Pons (tissue), 1 donor: ENCODE measurements at regions not wholly inside any gene's neighbourhood (a gene's known extent, or its start where the extent isn't known, plus 50 kb on each side); places are given as distances from the start of the nearest gene placed in this dataset.

Source experiments
- DNase-seq: peaks from one replicate; pipeline ENCODE4 v3.0.0-alpha.2; 2016; ENCODE audit warnings: low spot score

GRCh38 chr20:4556781-4557180 lies 129.5 kb upstream of the PRNP start:
- DNase-seq = no peak

DNA sequence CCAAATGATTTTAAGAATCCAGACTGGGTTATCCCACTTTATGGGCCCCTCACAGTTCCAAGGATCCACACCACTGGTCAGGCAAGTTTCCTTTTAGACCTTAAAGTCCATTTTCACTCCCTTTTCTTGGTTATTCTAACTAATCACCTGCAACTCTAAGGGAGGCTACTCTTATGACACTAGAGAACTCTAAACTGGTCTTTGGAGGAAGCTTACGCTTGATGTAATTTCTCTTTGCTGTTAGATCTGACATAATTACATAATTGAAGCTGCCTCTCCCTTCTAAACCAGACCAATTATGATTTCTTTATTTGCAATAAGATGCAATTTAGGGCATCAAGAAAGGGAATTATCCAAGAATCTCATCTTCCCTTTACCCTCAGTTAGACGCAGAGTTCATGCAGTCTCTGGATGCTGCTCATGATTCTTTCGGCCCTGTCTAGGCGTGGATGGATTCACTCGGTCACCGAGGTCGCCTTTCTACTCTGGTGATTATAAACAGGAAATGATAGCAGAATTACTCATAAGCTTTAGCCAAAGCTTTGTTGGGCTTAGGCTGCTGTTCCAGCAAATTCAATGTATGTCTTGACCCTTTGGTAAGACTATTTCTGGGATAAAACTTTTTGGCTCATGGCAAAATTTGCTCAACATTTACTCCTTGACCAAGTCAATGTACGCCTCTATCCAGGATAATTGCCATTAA lies 130.9 kb upstream of the PRNP start:
- DNase-seq = no peak

GRCh38 chr20:4554346-4554745 lies 131.9 kb upstream of the PRNP start:
- DNase-seq = no peak

DNA sequence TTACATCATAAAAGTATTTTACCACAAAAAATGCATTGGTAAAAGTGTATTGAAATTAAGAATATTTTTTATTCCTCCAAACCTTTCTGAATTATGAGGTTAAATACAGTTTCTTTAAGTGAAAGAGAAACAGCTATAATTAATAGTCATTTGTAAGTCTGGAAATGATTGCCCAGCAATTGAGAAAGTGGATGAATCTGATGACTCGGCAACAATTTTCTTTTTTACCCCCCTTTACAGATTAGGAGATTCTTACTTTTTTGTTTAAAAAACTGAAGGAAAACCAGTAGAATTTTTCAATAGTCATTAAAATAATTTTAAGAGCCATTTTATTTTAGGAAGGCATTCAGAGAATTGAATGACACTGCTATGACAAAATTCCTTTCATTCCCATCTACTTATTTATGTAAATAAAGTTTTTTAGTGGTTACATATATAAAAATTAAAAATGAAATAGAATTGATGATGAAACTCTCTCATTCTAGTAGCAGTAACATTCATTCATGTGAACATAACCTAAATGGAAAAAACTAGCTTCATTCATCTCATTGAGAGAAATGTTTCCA lies 134.1 kb upstream of the PRNP start:
- DNase-seq = no peak

DNA sequence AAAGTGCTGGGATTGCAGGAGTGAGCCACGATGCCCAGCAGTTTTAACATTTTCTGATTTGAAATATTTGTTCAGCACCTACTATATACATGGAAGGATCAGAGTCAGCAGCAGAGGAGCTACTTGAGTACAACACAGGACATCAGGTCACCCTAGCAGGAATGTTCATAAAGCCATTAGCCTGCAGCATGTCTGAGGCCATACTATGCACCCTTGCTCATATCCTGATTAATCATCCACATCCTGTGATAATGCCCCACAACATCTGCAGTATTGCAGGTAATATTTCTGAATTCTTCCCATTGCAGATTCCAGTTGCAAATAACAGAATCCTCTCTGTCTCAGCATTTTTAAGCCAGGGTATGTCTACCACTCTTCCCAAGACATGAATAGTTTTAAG lies 135.5 kb upstream of the PRNP start:
- no peak for DNase-seq

DNA sequence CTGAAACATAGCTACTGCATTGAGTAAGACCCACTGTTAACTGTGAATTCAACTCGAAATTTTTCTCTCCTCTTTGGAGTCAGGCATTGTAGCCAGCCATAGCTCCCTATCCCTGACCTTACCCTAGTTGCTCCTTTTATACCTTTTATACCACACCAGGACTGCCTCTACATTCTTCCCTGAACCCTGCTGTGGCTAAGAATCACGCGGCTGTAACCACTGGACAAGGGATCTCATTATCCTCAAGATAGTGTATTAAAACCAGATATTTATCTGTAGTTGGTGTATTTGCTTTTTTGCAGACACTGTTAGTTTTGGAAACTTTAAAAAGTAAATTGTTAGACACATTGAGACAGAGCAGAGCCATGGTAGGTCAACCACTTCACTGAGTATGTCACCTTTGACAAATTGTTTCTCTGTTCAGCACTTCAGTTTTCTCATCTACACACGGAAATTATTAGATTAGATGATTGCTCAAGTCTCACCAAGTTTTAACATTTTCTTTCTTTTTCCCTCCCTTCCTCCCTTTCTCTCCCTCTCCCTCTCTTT lies 136.5 kb upstream of the PRNP start:
- no peak for DNase-seq

DNA sequence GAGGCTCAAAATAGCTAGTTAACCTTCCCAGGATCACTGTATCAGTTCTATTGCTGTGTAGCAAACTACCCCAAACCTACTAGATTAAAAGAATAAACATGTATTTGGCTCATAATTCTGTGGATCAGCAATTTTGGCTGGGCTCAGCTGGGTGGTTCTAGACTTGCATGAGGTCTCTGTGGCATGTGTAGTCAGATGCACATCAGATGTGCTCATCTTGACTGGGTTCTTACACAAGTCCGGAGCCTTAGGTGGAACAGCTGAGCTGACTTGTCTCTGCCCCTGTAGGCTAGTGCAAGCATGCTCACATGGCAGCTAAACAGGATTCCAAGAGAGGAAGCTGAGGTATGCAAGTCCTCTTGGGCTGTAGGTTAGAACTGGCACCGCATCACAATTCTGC lies 137.7 kb upstream of the PRNP start:
- no peak for DNase-seq

DNA sequence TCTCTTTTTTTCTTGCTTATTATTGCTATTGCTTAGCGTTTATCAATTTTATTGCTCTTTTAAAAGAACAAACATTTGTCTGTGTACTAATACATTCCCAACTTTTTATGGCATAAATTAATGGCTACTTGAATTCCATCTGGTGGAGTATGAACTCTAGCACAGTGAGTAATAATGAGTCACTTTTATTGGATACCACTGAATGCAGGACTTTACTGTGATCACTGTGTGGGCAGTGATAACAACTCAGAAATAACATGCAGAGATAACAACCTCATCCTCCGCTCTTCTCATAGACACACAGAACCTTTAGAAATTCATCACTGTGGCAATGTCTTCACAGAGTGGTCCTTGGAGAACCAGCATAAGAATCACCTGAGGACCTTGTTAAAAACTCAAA lies 139.5 kb upstream of the PRNP start:
- DNase-seq = no peak

DNA sequence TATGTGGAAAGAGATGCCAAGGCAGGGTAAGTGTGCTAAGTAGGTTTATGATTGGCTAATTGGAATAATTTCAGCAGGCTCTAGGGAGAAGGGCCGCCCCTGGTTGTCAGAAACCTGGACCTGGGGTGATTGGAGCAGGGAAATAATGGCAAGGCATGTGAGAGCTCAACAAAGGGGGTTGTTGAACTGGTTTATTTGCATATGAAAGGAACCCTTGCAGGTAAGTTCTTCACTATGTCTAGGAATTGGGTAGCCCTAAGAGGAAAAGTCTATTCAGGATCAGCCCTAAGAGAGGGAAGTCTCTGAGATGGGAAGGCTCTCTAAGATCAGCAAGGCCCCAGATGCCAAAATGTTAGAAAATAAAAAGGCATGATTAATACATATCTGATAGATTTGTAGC lies 139.9 kb upstream of the PRNP start:
- DNase-seq = no peak

DNA sequence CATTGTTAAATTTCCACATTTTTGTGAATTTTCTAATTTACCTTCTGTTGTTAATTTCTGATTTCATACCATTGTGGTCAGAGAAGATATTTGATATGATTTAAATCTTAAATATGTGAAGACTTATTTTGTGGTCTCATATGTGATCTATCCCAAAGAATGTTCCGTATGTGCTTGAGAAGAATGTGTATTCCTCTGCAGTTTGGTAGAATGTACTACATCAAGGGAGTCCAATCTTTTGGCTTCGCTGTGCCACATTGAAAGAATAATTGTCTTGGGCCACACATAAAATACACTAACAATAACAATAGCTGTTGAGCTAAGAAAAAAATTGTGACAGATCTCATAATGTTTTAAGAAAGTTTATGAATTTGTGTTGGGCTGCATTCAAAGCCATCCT lies 140.7 kb upstream of the PRNP start:
- DNase-seq = no peak

DNA sequence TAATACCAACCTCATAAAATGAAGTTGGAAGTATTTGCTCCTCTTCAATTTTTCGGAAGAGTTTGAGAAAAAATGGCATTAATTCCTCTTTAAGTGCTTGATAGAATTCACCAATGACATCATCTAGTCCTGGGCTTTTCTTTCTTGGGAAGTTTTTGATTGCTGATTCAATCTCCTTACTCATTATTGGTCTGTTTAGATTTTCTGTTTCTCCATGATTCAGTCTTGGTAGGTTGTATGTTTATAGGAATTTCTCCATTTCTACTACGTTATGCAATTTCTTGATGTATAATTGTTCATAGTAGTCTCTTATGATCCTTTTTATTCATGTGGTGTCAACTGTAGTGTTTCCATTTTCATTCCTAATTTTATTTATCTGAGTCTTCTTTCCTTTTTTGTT lies 141.5 kb upstream of the PRNP start:
- no peak for DNase-seq

DNA sequence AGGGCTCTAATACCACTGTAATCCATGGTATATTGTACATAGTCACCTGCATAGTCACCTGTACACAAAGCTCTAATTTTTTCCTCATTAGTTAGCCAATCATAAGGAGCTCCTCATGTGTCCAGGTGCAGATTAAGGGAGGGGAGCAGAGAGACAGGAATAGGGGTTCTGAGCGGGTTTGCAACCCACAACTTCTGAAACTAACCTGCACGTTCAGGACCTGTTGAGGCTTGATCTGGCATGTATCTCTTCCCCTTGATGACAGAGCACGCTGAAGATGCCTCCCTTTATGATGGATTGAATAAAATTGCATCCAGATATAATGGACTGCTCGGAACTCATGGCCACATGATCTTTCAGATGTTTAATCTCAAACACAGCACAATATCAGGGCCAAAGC lies 144.0 kb upstream of the PRNP start:
- no peak for DNase-seq

GRCh38 chr20:4534315-4534714 lies 151.9 kb upstream of the PRNP start:
- DNase-seq = no peak

DNA sequence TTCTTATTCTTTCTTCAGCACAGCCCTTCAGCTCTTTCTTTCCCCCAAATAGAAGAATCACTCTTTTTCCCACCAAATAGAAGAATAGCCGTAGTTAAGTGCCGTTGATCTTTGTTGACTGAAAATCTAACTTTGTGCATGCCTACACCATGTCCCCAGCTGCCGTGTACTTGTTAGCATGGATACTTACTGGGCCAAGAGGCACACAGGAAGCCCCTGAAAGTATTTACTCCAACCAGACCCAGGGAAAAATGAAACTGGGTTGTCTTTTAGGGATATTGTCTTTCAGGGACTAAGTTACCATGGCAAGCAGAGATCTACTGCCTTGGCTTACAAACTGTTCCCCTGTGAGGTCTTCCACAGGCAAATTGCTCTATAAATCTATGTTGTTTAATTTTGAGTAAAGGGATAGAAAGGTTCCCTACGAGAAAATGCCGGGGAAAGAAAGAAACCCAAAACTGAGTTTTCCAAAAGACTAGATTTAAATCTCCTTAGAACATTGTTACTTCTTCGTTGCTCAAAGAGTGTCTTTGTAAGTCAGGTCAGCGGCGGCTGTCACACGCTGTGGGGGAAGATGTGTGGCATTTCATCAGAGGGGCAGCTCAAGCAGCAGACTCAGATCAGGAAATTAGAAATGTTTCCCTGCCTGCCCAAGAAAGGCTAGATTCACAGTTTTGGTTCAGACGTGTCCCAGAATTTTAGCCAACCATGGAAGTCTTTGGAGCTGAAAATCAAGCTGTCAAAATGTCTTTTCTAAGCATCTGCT lies 152.7 kb upstream of the PRNP start:
- DNase-seq = no peak

DNA sequence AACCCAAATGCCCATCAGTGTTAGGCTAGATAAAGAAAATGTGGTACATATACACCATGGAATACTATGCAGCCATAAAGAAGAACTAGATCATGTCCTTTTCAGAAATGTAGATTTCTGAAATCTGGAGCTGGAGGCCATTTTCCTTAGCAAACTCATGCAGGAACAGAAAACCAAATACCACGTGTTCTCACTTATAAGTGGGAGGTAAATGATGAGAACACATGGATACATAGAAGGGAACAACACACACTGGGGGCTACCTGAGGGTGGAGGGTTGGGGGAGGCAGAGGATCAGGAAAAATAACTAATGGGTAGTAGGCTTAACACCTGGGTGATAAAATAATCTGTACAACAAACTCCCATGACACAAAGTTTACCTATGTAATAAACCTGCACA lies 153.5 kb upstream of the PRNP start:
- DNase-seq = no peak

DNA sequence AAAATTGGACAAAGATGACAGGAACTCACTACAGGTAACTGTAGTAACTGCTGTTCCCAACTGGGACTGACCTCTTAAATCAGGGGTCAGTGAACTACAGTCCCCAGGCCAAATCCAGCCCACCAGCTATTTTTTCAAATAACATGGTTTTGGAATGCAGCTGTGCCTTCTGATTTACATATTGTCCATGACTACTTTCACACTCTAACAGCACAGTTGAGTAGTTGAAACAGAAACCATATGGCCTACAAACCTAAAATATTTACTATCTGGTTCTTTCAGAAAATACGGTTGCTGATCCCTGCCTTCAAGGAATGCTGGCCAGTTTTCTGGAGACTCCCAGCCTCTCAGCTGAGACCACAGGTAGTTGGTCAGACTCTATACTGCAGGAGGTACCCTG lies 161.5 kb upstream of the PRNP start:
- no peak for DNase-seq

GRCh38 chr20:4524307-4524706 lies 161.9 kb upstream of the PRNP start:
- no peak for DNase-seq

GRCh38 chr20:4522310-4522709 lies 163.9 kb upstream of the PRNP start:
- no peak for DNase-seq

DNA sequence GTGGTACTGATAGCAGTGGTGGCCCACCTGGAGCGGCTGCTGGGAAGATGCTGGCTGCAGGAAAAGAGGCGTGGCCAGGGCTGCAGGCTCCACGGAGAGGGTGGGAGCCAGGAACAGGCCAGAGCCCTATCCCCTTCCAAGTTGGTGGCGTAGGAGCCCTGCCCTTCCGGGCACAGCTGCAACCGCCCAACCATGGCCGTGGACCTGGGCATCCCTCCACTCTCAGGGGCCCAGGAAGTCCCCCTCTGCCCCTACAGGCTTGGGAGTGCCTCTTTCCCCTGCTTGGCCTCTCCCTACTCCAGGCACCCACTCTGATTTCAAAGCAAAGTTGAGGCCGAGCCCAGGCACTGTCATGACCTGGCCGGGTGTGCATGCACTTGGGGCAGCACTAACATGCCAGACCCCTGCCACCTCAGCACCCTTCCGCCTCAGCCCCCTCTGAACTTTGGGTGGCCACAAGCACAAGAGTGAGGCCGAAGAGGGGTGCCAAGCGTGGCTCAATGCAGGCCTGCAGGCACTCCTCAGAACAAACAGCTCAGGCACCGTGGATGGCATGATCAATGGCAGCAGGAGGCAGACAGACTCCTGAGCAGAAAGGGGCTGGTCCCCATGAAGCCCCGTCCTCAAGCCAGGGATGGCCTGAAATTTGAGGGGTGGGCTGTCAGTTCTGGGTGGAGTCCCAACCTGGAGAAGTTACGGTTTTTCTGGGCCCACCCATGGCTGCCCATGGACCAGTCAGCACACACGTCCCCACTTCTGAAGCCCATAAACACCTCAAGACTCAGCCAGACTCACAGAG lies 164.9 kb upstream of the PRNP start:
- no peak for DNase-seq

DNA sequence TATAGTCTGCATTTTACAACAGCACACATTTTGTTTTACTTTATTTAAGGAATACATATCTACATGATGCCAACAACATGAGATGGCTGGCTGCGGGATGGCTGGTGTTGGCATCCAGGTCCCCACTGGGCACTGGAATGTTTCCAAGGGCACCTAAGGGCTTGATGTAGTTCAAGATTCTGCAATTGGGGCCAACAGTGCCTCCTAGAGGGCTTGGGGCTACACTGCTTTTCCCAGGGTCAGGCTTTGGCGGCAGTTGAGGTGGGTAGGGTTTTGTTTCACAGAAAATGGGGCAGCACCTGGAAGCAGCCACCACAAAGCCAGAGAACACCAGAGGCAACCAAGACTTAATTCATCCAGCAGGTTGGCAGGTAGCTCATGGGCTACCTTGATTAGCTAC lies 166.7 kb upstream of the PRNP start:
- DNase-seq = no peak

DNA sequence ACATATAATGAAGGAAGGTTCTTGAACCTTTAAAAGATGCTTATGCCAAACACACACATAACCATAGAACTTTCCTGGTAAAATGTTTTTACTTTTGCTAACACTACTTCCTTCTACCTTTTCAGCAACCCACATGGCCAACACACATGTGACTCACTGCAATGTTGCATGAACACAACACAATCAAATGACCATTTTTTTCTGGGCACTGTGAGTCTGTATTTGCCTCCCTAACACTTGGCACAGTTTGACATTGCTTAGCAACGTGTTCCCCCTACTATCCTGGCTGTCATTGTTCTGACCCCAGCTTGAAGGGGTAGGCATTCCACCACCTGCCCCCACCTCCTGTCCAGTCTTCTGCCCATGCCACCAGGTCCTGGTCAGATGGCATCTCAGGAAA lies 169.4 kb upstream of the PRNP start:
- no peak for DNase-seq

DNA sequence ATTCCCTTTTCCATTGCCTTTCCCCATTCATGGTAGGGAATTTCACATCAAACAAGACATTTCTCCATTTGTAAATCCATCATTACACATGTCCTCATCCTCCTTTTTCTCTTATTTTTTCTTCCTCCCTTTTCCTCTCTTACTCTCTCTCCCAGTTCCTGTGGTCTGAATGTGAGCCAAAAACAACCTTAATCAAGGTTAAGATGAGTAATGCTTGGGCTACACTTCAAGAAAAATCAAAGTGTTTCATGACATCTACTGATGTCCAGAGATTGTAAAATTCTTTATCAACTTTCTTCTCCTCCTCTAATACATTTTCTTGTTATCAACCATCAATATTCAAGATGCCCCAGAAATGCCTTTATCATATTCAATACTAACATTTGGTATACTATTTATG lies 172.5 kb upstream of the PRNP start:
- no peak for DNase-seq
